ENCODE measurements at regions not wholly inside any gene's neighbourhood (a gene's known extent, or its start where the extent isn't known, plus 50 kb on each side); places are given as distances from the start of the nearest gene placed in this dataset.

- TF ChIP-seq CTCF (IDR thresholded peaks at IDR 0.05; ENCODE audit: poor library complexity, severe bottlenecking), result no peak
- Histone ChIP-seq H3K4me1 (ENCODE audit: insufficient read depth, poor library complexity, severe bottlenecking) (no peaks in the 10 kb centered on the region), H3K27ac (ENCODE audit: poor library complexity, severe bottlenecking) (no peak overlapping the region), H3K9me3 (ENCODE audit: severe bottlenecking) (no peaks in the 10 kb centered on the region), H3K4me3 (ENCODE audit: severe bottlenecking) (no peak overlapping the region), H3K36me3 (ENCODE audit: low read depth) (no peaks in the 10 kb centered on the region), H3K27me3 (ENCODE audit: insufficient read depth, poor library complexity, severe bottlenecking) (no peaks in the 10 kb centered on the region)
- ATAC-seq (ENCODE audit: low read depth) (no peak), DNase-seq (ENCODE audit: low spot score) (no peak)
Observed at GRCh38 chr2:76610451-76610850, 899.7 kb upstream of the GCFC2 start.

- DNase-seq (ENCODE audit: low spot score) (peak; percentile 55), ATAC-seq (ENCODE audit: low read depth) (peak; percentile 95)
- no peaks in the 10 kb centered on the region for H3K9me3 ChIP-seq (ENCODE audit: severe bottlenecking)
- no peaks in the 10 kb centered on the region for H3K27me3 ChIP-seq (ENCODE audit: insufficient read depth, poor library complexity, severe bottlenecking)
- H3K4me3 ChIP-seq (ENCODE audit: severe bottlenecking), result no peak overlapping the region
- no peak overlapping the region for H3K27ac ChIP-seq (ENCODE audit: poor library complexity, severe bottlenecking)
- H3K36me3 ChIP-seq (ENCODE audit: low read depth), result no peaks in the 10 kb centered on the region
- no peaks in the 10 kb centered on the region for H3K4me1 ChIP-seq (ENCODE audit: insufficient read depth, poor library complexity, severe bottlenecking)
- TF ChIP-seq CTCF (IDR thresholded peaks at IDR 0.05; ENCODE audit: poor library complexity, severe bottlenecking), result peak; percentile 86
Observed at GRCh38 chr2:76599732-76600368, 889.1 kb upstream of the GCFC2 start.

GRCh38 chr2:76584474-76584873, 873.8 kb upstream of the GCFC2 start:
- Histone ChIP-seq H3K9me3 (ENCODE audit: severe bottlenecking) (no peaks in the 10 kb centered on the region), H3K36me3 (ENCODE audit: low read depth) (no peaks in the 10 kb centered on the region), H3K4me3 (ENCODE audit: severe bottlenecking) (no peak overlapping the region), H3K27me3 (ENCODE audit: insufficient read depth, poor library complexity, severe bottlenecking) (no peaks in the 10 kb centered on the region), H3K4me1 (ENCODE audit: insufficient read depth, poor library complexity, severe bottlenecking) (no peaks in the 10 kb centered on the region), H3K27ac (ENCODE audit: poor library complexity, severe bottlenecking) (no peak overlapping the region)
- ATAC-seq (ENCODE audit: low read depth) (no peak), DNase-seq (ENCODE audit: low spot score) (no peak)
- no peak for TF ChIP-seq CTCF (IDR thresholded peaks at IDR 0.05; ENCODE audit: poor library complexity, severe bottlenecking)

GRCh38 chr2:76579911-76580310, 869.2 kb upstream of the GCFC2 start:
- Histone ChIP-seq H3K27me3 (ENCODE audit: insufficient read depth, poor library complexity, severe bottlenecking) (no peaks in the 10 kb centered on the region), H3K27ac (ENCODE audit: poor library complexity, severe bottlenecking) (no peak overlapping the region), H3K4me3 (ENCODE audit: severe bottlenecking) (no peak overlapping the region), H3K4me1 (ENCODE audit: insufficient read depth, poor library complexity, severe bottlenecking) (no peaks in the 10 kb centered on the region), H3K36me3 (ENCODE audit: low read depth) (no peaks in the 10 kb centered on the region), H3K9me3 (ENCODE audit: severe bottlenecking) (no peaks in the 10 kb centered on the region)
- TF ChIP-seq CTCF (IDR thresholded peaks at IDR 0.05; ENCODE audit: poor library complexity, severe bottlenecking), result no peak
- no peak for ATAC-seq (ENCODE audit: low read depth)
- no peak for DNase-seq (ENCODE audit: low spot score)

GRCh38 chr2:76572981-76573380, 862.3 kb upstream of the GCFC2 start:
- DNase-seq (ENCODE audit: low spot score) (no peak), ATAC-seq (ENCODE audit: low read depth) (no peak)
- Histone ChIP-seq H3K4me1 (ENCODE audit: insufficient read depth, poor library complexity, severe bottlenecking) (no peaks in the 10 kb centered on the region), H3K27ac (ENCODE audit: poor library complexity, severe bottlenecking) (no peak overlapping the region), H3K4me3 (ENCODE audit: severe bottlenecking) (no peak overlapping the region), H3K9me3 (ENCODE audit: severe bottlenecking) (no peaks in the 10 kb centered on the region), H3K36me3 (ENCODE audit: low read depth) (no peaks in the 10 kb centered on the region), H3K27me3 (ENCODE audit: insufficient read depth, poor library complexity, severe bottlenecking) (no peaks in the 10 kb centered on the region)
- no peak for TF ChIP-seq CTCF (IDR thresholded peaks at IDR 0.05; ENCODE audit: poor library complexity, severe bottlenecking)
